SH-SY5Y (cell line): ENCODE measurements at regions not wholly inside any gene's neighbourhood (a gene's known extent, or its start where the extent isn't known, plus 50 kb on each side); places are given as distances from the start of the nearest gene placed in this dataset.

ENCODE experiments used
- GATA2 ChIP-seq: IDR thresholded peaks from 2 replicates; pipeline ENCODE4 v1.6.1; 2011; ENCODE audit warnings: mild to moderate bottlenecking, low read depth, low read length
- GATA3 ChIP-seq: IDR thresholded peaks from 2 replicates; pipeline ENCODE4 v1.6.1; 2011; ENCODE audit warnings: low read depth, mild to moderate bottlenecking, low read length, moderate library complexity

DNA sequence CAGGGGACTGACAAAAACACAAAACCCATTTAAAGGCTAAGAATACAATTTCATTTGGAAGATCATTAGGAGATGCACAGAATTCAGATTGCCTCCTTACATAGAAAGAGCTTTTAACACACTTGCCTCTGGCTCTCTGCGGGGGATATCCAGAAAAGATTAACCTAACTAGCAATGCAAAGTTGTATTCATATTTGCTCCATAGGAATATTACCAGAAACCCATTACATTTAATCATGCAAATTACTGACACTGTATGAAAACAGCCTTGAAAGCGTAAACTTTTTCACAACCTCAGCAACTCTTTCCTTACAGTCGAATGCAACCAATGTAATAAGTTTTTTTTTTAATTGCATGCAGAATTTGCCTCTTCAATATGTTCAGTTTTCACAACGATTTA is 1087.3 kb upstream of the PRKX start:
- TF ChIP-seq GATA2 (no peak), GATA3 (no peak)
